H1 (cell line): ENCODE measurements at regions not wholly inside any gene's neighbourhood (a gene's known extent, or its start where the extent isn't known, plus 50 kb on each side); places are given as distances from the start of the nearest gene placed in this dataset.

Experiments
- CTCF ChIA-PET: fragments of 300-600 bp; sonication (Branson Sonifier 250); formaldehyde crosslinking; loops from one replicate; lab custom pipeline; 2021; ENCODE audit not compliant: partially characterized antibody; lab: Charles Lee
- POLR2A ChIA-PET: fragments of 300-600 bp; sonication (Branson Sonifier 250); formaldehyde crosslinking; loops from one replicate; lab custom pipeline; 2021; ENCODE audit warnings: inconsistent platforms; ENCODE audit not compliant: partially characterized antibody; lab: Charles Lee
- DNase-seq, 2 experiments: peaks; one replicate each; pipeline versions ENCODE4 v3.0.0 to v3.0.0-alpha.2; 2010 to 2022; ENCODE audit warnings: low spot score in 2 of 2, low read depth in 1 of 2, mixed read lengths in 1 of 2
- FAIRE-seq: peaks from 2 replicates; lab custom pipeline; 2011; peaks lifted over from hg19 to GRCh38; lab: Jason Lieb, UNC
- H2AFZ ChIP-seq: 2 replicates; pipeline ENCODE4 v1.8.1; 2012; ENCODE audit warnings: low read length, inconsistent platforms
- H2AK5ac ChIP-seq: 2 replicates; pipeline ENCODE4 v1.6.1; 2013; ENCODE audit warnings: low read depth, low read length
- H2BK120ac ChIP-seq: replicated peaks from 2 replicates; pipeline ENCODE3; 2013; ENCODE audit warnings: low read depth, low read length, inconsistent platforms
- H2BK12ac ChIP-seq: 2 replicates; pipeline ENCODE4 v1.6.1; 2013; ENCODE audit warnings: low read depth, low read length
- H2BK15ac ChIP-seq: 2 replicates; pipeline ENCODE4 v1.6.1; 2013; ENCODE audit warnings: low read length
- H2BK20ac ChIP-seq: 2 replicates; pipeline ENCODE4 v1.6.1; 2013; ENCODE audit warnings: low read length
- H2BK5ac ChIP-seq: 2 replicates; pipeline ENCODE4 v1.6.1; 2013; ENCODE audit warnings: low read depth, low read length
- H3K14ac ChIP-seq: 2 replicates; pipeline ENCODE4 v1.6.1; 2013; ENCODE audit warnings: inconsistent platforms; ENCODE audit not compliant: insufficient read length
- H3K18ac ChIP-seq: 2 replicates; pipeline ENCODE4 v1.6.1; 2013; ENCODE audit warnings: low read length; ENCODE audit errors: extremely low read depth
- H3K23ac ChIP-seq: 2 replicates; pipeline ENCODE4 v1.6.1; 2013; ENCODE audit warnings: inconsistent platforms; ENCODE audit not compliant: insufficient read length
- H3K23me2 ChIP-seq: 2 replicates; pipeline ENCODE4 v1.6.1; 2013; ENCODE audit warnings: low read depth, low read length
- H3K27ac ChIP-seq: 2 replicates; pipeline ENCODE4 v1.6.1; 2011; ENCODE audit warnings: low read depth, low read length, inconsistent platforms
- H3K27me3 ChIP-seq, 4 experiments: replicated peaks in 1 of 4; 1 replicate in 1 of 4; 2 replicates in 3 of 4; pipeline versions ENCODE4 v1.6.1 to v1.8.1; 2011 to 2013; ENCODE audit warnings: low read length in 3 of 4, mild to moderate bottlenecking in 3 of 4, inconsistent platforms in 2 of 4, mixed read lengths in 2 of 4, moderate library complexity in 1 of 4; ENCODE audit not compliant: control insufficient read depth in 3 of 4, insufficient read depth in 3 of 4; ENCODE audit errors: extremely low read depth in 1 of 4
- H3K36me3 ChIP-seq, 4 experiments: 2 replicates each; pipeline versions ENCODE4 v1.6.1 to v1.8.1; 2011 to 2013; ENCODE audit warnings: mild to moderate bottlenecking in 4 of 4, low read length in 3 of 4, moderate library complexity in 2 of 4, control low read depth in 1 of 4, inconsistent platforms in 1 of 4; ENCODE audit not compliant: insufficient read depth in 4 of 4, control insufficient read depth in 2 of 4
- H3K4ac ChIP-seq: replicated peaks from 2 replicates; pipeline ENCODE3; 2013; ENCODE audit warnings: low read length, low read depth, mixed read lengths, inconsistent platforms; ENCODE audit not compliant: insufficient read length
- H3K4me1 ChIP-seq, 4 experiments: replicated peaks in 1 of 4; 1 replicate in 1 of 4; 2 replicates in 3 of 4; pipeline versions ENCODE4 v1.6.1 to v1.8.1; 2011 to 2013; ENCODE audit warnings: low read length in 3 of 4, inconsistent platforms in 2 of 4, mixed read lengths in 1 of 4; ENCODE audit not compliant: insufficient read depth in 4 of 4, control insufficient read depth in 3 of 4
- H3K4me2 ChIP-seq, 2 experiments: 2 replicates each; pipeline versions ENCODE4 v1.6.1 to v1.8.1; 2011 to 2013; ENCODE audit warnings: low read depth in 2 of 2, low read length in 2 of 2, control low read depth in 1 of 2, inconsistent platforms in 1 of 2, mild to moderate bottlenecking in 1 of 2; ENCODE audit not compliant: insufficient read depth in 1 of 2
- H3K4me3 ChIP-seq, 4 experiments: fragments of 200-600, 300-600 bp in 1 of 4; sonication (generic), shearing (Covaris generic), sonication (Bioruptor Twin) in 1 of 4; 2 replicates each; pipeline versions ENCODE4 v1.5.1 to v1.8.1; 2011 to 2016; ENCODE audit warnings: low read length in 4 of 4, low read depth in 3 of 4, control low read depth in 2 of 4, inconsistent platforms in 2 of 4, mild to moderate bottlenecking in 2 of 4, mixed read lengths in 1 of 4, moderate library complexity in 1 of 4; ENCODE audit not compliant: insufficient read depth in 2 of 4; ENCODE audit errors: extremely low read depth in 1 of 4
- H3K56ac ChIP-seq: replicated peaks from 2 replicates; pipeline ENCODE3; 2013; ENCODE audit warnings: low read depth, mild to moderate bottlenecking, mixed read lengths, low read length, inconsistent platforms; ENCODE audit not compliant: insufficient read length
- H3K79me1 ChIP-seq: 2 replicates; pipeline ENCODE4 v1.6.1; 2013; ENCODE audit warnings: low read depth, low read length, control low read depth
- H3K79me2 ChIP-seq, 2 experiments: 2 replicates each; pipeline versions ENCODE4 v1.6.1 to v1.8.1; 2012 to 2013; ENCODE audit warnings: low read length in 2 of 2, mild to moderate bottlenecking in 2 of 2, inconsistent platforms in 1 of 2; ENCODE audit not compliant: insufficient read depth in 2 of 2, control insufficient read depth in 1 of 2
- H3K9ac ChIP-seq, 4 experiments: replicated peaks in 1 of 4; 1 replicate in 1 of 4; 2 replicates in 3 of 4; pipeline versions ENCODE4 v1.6.1 to v1.8.1; 2011 to 2013; ENCODE audit warnings: low read depth in 3 of 4, low read length in 3 of 4, control low read depth in 2 of 4, mild to moderate bottlenecking in 2 of 4, moderate library complexity in 2 of 4, inconsistent platforms in 1 of 4; ENCODE audit errors: extremely low read depth in 1 of 4
- H3K9me3 ChIP-seq, 2 experiments: 2 replicates each; pipeline versions ENCODE4 v1.6.1 to v1.8.1; 2012 to 2013; ENCODE audit warnings: mild to moderate bottlenecking in 2 of 2, moderate library complexity in 2 of 2, control low read depth in 1 of 2, inconsistent platforms in 1 of 2, low read depth in 1 of 2, low read length in 1 of 2, mixed read lengths in 1 of 2; ENCODE audit not compliant: insufficient read depth in 2 of 2
- H4K20me1 ChIP-seq, 2 experiments: replicated peaks in 1 of 2; 2 replicates each; pipeline versions ENCODE3 to v1.8.1; 2011 to 2013; ENCODE audit warnings: inconsistent platforms in 2 of 2, low read length in 2 of 2, mild to moderate bottlenecking in 1 of 2; ENCODE audit not compliant: insufficient read depth in 2 of 2, control insufficient read depth in 1 of 2
- H4K5ac ChIP-seq: 2 replicates; pipeline ENCODE4 v1.6.1; 2013; ENCODE audit warnings: low read length, low read depth, mixed read lengths, inconsistent platforms; ENCODE audit not compliant: insufficient read length
- H4K8ac ChIP-seq: 2 replicates; pipeline ENCODE4 v1.8.0; 2013; ENCODE audit warnings: mild to moderate bottlenecking, moderate library complexity, low read length, inconsistent platforms; ENCODE audit not compliant: insufficient read depth; ENCODE audit errors: extremely low read depth
- H4K91ac ChIP-seq: replicated peaks from 2 replicates; pipeline ENCODE3; 2013; ENCODE audit warnings: low read length, mixed read lengths, inconsistent platforms; ENCODE audit not compliant: insufficient read length
- SIRT6 ChIP-seq: IDR thresholded peaks from one replicate; pipeline ENCODE4 v1.7.1; 2012; ENCODE audit warnings: low read length, inconsistent platforms
- SP4 ChIP-seq: IDR thresholded peaks from 2 replicates; pipeline ENCODE4 v1.6.1; 2012; ENCODE audit warnings: low read length, inconsistent platforms
- WGBS, 2 experiments: shearing (Covaris generic) in 1 of 2; methylation state at CpG; one replicate each; pipeline versions ENCODE4 v1.1.6 to v1.1.7; 2013 to 2015; ENCODE audit warnings: low lambda C conversion rate in 2 of 2, mixed read lengths in 2 of 2, inconsistent platforms in 1 of 2, low coverage in 1 of 2, missing lambda C conversion rate in 1 of 2; ENCODE audit not compliant: insufficient replicate concordance in 2 of 2, insufficient coverage in 1 of 2, insufficient read length in 1 of 2; ENCODE audit errors: extremely low coverage in 1 of 2, missing lambda C conversion rate in 1 of 2; 5-methylcytosine and 5-hydroxymethylcytosine counted together
- TF ChIP-seq, protein P1 (sequence below): IDR thresholded peaks from 2 replicates; pipeline ENCODE4 v1.6.1; 2012; ENCODE audit warnings: inconsistent platforms

DNA sequence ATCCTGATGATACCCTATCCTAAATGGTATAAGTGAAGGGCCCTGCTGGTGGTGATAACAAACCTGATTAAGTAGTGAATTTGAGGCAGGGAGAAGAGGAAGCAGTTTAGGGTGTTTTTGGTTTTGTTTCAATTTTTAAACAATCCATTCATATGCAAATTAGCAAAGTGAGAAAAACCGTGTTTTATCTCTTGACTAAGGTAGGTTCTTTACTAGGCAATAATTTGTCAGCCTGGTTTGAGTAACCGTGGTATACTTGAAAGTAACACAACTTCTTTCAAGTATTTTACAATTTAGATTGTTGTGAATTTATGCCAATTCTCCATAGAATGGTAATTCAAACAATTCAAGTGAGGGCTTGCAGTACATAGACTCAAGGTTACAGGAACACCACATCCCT, 177.8 kb upstream of the CD180 start:
- Histone ChIP-seq H3K27me3 (no peaks in the 10 kb centered on the region), H3K79me1 (no peaks in the 10 kb centered on the region), H4K5ac (no peak overlapping the region), H3K36me3 (no peaks in the 10 kb centered on the region), H2BK5ac (no peak overlapping the region), H2AK5ac (no peak overlapping the region), H3K79me2 (no peaks in the 10 kb centered on the region), H4K20me1 (no peaks in the 10 kb centered on the region), H2BK12ac (no peak overlapping the region), H4K91ac (no peak overlapping the region), H3K4me3 (no peak overlapping the region), H2BK20ac (no peak overlapping the region), H3K18ac (no peak overlapping the region), H3K27ac (no peak overlapping the region), H3K9ac (peak overlapping the region in 1 of 4 experiments; percentile 49; a peak in 1 of 7 replicates), H2AFZ (no peak overlapping the region), H3K4me2 (no peak overlapping the region), H3K14ac (no peak overlapping the region), H3K4ac (no peak overlapping the region), H2BK120ac (no peak overlapping the region), H3K23ac (no peak overlapping the region), H2BK15ac (no peak overlapping the region), H3K56ac (no peak overlapping the region), H3K23me2 (no peaks in the 10 kb centered on the region), H4K8ac (no peak overlapping the region), H3K9me3 (no peaks in the 10 kb centered on the region), H3K4me1 (no peaks in the 10 kb centered on the region)
- ChIA-PET CTCF (no interaction called here), POLR2A (no interaction called here)
- FAIRE-seq (no peak), DNase-seq (no peak)
- TF ChIP-seq, protein P1, sequence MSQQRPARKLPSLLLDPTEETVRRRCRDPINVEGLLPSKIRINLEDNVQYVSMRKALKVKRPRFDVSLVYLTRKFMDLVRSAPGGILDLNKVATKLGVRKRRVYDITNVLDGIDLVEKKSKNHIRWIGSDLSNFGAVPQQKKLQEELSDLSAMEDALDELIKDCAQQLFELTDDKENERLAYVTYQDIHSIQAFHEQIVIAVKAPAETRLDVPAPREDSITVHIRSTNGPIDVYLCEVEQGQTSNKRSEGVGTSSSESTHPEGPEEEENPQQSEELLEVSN, result no peak
- TF ChIP-seq SIRT6 (no peak), SP4 (no peak)
- WGBS, 2 experiments, result 55% methylated on average over 2 of the region's 2 CpGs; no CpG with 5 or more reads in 1 of the 2 experiments
